ENCODE measurements at regions not wholly inside any gene's neighbourhood (a gene's known extent, or its start where the extent isn't known, plus 50 kb on each side); places are given as distances from the start of the nearest gene placed in this dataset.
"Not testable (repeated sequence)": the region's sequence is repeated elsewhere in the genome, so short reads cannot be mapped to it uniquely, and the experiment has no call there.

GRCh38 chr2:217363470-217363869 is 503.6 kb upstream of the TNP1 start:
- no peak for DNase-seq

GRCh38 chr2:217362710-217363109 is 502.8 kb upstream of the TNP1 start:
- no peak for DNase-seq

- DNase-seq = no peak
These were observed 502.4 kb upstream of the TNP1 start for GRCh38 chr2:217362286-217362685.

DNA sequence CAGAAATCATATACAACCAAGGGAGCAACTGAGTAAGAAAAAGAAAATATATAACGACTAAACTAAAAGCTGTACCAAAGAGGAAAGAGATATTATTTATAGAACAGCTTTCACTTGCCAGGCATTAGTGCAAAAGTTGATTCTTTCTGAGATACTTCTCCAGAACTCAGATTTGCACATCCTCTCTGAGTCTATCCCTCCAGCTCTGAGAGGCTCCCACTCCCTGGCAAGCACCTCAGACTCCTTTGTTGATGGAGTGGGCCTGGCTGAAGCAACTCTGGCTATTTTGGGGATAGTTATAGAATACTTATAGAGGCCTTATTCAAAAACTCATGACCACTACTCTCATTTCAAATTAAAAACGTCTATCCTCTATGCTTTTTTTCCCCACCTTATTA is 501.6 kb upstream of the TNP1 start:
- DNase-seq = no peak

DNA sequence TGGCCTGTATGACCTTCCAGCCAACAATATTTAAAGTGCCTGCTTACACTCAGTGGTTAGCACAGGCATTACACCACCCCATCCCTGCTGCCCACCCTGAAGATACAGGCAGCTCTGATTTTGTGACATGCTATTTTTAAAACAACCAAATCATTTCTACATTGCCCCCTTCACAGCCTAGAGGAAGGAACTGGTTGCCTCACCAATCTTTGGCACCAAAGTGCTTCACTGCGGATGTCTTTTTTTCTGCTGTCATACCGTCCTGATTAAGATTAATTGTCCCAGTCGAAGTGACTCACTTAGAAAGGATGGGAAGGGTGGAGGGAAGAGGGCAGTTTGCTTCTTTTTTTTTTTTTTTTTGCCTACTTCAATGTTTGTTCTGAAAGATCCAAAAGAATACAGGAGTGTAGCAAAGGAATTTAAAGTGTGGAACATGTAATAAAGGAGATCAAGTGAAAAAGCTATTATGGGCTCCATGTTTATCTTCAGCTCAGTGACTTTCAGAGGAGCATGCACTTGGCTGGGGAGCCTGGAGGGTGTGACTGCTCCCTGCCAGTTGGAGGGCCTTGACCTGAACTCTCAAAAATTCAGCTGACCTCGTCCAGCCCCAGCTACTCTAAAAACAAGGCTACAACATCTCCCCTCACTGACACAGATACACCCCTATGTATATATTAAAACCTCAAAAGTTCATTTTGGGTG is 501.1 kb upstream of the TNP1 start:
- no peak for DNase-seq

DNA sequence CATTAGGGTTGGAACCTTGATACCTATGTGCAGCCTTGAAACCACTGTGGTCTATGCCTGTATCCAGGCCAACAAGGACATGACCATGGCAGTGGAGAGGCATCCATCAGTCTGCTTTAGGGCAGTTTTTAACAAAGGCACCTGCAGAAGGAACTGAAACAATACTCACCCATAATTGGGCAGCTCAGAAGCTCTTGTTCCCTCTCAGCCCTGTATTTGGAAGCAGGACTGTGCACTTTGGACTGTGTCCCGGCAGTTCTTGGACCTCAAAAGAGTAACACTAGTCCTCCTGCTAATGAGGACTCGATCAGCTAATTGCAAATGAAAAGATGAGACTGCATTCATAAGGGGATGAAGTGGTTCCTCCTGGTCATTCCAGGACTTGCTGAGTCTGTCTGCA is 500.2 kb upstream of the TNP1 start:
- DNase-seq = no peak

DNA sequence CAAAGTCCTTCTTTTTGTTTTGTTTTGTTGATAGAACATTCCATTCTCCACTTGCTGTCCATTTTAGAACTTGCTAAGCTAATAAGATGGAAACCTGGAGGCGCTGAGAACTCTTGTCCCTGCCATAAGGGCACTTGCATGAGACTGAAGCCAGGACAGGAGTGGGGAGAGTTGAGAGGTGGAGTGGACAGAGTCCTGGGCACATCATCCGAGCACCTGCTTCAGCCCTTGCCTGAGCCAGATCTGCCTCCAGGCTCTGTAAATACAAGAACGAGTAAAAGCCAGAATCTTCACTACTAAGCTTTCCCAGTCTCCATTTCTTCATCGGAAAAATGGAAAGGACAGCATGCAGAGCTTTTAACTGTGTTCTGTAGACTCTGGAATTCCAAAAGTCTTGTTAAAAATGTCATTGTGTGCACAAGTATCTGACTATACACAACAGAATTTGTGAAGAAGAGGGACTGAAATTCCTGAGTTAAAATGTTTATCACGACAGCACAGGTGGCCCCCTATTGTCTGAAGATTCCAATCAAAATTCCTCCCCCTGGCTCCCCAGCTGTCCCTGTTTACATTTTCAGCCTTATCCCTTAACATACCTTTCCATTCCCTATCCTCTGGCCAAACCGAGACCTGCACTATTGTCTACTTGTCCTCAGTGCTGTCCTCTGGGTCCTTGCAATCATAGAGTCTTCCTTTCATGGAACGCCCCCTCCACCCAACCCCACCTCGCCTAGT is 498.2 kb upstream of the TNP1 start:
- no peak for DNase-seq

- no peak for DNase-seq
These were observed 496.9 kb upstream of the TNP1 start for GRCh38 chr2:217356781-217357180.

GRCh38 chr2:217356142-217356541 is 496.3 kb upstream of the TNP1 start:
- no peak for DNase-seq

- no peak for DNase-seq
These were observed 493.7 kb upstream of the TNP1 start for GRCh38 chr2:217353591-217353990.

DNA sequence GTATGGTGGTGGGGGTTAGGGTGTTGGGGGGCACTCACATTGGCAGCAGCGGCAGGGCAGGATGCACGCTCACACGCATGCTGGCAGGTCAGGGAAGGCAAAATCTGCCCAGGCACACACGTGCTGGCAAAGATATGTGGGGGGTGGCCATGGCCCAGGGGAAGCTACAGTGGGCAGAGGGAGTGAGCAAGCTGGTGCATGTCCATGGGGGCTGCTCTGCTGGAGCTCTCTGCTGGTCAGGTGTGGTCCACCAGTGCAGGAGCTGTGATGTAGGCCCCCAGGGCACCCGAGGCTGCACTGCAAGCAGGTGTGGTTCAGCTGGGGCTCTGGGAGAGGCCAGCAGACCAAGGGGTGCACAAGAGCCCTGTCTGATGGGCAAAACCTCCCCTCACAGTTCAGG is 491.5 kb upstream of the TNP1 start:
- no peak for DNase-seq

- no peak for DNase-seq
These were observed 489.4 kb upstream of the TNP1 start for GRCh38 chr2:217349251-217349650.

DNA sequence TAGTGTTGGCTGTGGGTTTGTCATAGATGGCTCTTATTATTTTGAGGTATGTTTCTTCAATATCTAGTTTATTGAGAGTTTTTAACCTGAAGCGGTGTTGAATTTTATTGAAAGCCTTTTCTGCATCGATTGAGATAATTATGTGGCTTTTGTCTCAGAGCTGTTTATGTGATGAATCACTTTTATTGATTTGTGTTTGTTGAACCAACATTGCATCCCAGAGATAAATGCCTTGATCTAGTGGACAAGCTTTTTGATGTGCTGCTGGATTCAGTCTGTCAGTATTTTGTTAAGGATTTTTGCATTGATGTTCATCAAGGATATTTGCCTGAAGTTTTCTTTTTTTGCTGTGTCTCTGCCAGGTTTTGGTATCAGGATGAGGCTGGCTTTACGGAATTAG is 487.8 kb upstream of the TNP1 start:
- not testable (repeated sequence) for DNase-seq

DNA sequence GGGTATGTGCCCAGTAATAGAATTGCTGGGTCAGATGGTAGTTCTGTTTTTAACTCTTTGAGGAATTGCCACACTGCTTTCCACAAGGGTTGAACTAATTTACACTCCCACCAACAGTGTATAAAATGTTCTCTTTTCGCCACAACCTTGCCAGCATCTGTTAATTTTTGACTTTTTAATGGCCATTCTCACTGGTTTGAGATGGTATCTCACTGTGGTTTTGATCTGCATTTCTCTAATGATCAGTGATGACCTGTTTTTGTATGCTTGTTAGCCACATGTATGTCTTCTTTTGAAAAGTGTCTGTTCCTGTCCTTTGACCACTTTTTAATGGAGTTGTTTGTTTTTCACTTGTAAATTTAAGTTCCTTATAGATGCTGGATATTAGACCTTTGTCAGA is 486.2 kb upstream of the TNP1 start:
- not testable (repeated sequence) for DNase-seq

DNA sequence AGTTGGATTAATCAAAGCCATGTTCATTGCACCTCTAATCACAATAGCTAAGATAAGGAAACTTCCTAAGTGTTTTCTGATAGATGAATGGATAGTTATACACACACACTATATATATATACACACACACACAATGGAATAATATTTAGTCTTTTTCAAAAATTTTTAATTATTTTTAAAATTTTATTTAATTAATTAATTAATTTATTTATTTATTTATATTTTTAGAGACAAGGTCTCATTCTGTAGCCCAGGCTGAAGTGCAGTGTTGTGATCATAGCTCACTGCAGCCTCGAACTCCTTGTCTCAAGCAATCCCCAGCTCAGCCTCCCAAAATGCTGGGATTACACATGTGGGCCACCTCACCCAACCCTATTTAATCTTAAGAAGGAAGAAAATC is 481.0 kb upstream of the TNP1 start:
- no peak for DNase-seq

- DNase-seq = no peak
These were observed 480.3 kb upstream of the TNP1 start for GRCh38 chr2:217340176-217340575.

GRCh38 chr2:217339753-217340152 is 479.9 kb upstream of the TNP1 start:
- no peak for DNase-seq

DNA sequence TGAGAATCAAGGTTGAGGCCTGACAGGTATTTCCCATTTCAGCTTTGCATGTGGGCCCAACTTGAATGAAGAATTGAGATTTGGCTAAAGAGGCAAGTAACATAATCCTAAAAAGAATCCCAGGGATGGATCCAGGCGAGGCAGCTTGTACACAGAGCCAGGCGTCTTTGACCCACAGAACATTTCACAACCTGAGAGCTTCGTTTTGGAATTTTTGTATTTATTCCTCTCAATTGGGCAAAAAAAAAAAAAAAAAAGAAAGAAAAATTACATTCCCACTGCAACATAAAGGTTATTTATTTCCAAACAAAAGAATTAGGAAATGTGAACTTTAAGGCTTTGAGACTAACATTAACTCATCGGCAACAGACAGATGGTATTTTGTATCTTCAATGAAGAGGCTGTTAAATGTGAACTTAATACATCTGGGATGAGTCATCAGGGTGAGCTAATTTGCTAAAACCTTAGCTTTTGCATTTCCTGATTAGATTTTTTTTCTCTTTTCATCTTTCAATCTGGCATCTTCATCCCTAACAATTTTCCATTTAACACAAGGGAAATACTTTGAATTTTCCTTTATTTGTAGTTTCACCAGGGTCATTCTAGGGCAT is 478.5 kb upstream of the TNP1 start:
- DNase-seq = peak in 1 of 2 experiments; percentile 4

GRCh38 chr2:217337771-217338170 is 477.9 kb upstream of the TNP1 start:
- DNase-seq = no peak

GRCh38 chr2:217336694-217337093 is 476.8 kb upstream of the TNP1 start:
- DNase-seq = no peak

DNA sequence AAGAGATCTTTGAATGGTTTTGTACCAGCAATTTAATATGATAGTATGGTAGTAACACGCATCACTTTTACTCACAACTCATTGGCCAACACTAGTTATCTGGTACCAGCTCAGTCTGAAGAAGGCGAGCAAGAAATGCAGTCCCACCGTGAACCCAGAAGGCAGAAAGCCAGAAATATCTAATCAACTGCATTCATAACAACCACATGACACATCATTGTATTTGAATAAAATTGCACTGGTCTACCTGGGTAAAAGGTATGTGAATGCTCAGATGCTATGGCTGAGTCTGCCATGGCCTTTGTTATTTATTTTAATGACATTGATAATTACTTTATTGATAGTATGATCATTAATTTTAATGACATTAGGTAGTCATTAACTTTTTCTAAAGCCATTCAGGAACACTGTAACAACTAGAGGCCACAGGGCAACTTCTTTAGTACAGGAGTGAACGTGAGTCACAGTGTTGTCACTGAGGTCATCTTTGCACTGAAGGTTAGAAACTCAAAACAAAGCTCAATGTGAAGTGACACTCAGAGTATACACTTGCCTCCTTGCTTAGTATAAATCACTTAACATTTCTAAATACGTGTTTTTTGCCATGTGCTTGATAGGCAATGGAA is 475.6 kb upstream of the TNP1 start:
- DNase-seq = no peak

DNA sequence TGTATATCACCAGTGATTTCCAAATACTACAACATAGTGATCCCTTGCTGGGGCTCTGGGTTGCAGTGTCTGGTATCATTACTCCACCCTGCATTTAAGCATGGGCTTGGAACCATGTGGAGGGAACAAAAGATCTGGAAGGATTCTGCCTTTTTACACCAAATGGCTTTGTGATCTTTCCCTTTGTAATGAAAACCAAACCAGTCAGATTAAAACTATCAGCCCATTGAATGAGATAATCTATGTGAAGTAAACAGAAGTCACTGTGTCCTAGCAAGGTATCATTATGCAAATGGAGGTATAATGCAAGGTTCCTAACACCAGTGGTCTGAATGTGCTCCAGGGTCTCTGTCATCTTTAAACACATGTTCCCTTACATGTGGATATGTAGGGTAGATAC is 474.7 kb upstream of the TNP1 start:
- no peak for DNase-seq

DNA sequence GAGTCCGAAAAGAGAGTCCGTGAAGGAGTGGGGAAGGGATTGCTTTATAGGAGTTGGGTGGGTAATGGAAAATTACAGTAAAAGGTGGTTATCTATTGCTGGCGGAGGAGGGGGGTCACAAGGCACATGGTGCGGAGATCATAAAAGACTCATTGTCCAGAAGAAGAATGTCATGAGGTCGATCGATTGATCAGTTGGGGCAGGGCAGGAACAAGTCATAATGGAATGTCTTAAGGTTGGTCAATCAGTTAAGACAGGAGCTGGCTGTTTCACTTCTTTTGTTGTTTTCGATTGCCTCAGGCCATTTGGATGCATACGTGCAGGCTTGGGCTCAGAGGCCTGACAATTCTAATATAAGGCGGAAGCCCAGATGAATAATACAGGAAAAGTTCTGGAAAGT is 473.0 kb upstream of the TNP1 start:
- DNase-seq = no peak

DNA sequence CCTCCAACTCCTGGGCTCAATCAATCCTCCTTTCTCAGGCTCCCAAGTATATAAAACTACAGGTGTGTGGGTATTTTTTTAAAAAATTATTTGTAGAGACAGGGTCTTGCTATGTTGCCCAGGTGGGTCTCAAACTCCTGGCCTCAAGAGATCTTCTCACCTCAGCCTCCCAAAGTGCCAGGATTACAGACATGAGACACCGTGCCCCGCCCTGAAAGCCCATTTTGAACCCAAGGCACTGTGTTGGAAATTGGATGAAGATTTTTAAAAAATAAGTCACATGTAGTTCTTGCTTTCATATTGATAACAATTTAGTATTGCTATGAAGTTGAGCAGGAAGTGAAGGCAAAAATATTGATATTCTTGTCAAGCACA is 472.5 kb upstream of the TNP1 start:
- DNase-seq = no peak
